GM21381 (cell line): ENCODE measurements at regions not wholly inside any gene's neighbourhood (a gene's known extent, or its start where the extent isn't known, plus 50 kb on each side); places are given as distances from the start of the nearest gene placed in this dataset.

ENCODE experiments used
- ATAC-seq: cut with Tn5 transposase; IDR thresholded peaks from one replicate; pipeline ENCODE4 v1.9.1; 2021; ENCODE audit warnings: mild to moderate bottlenecking, moderate library complexity; ENCODE audit not compliant: unreplicated experiment

DNA sequence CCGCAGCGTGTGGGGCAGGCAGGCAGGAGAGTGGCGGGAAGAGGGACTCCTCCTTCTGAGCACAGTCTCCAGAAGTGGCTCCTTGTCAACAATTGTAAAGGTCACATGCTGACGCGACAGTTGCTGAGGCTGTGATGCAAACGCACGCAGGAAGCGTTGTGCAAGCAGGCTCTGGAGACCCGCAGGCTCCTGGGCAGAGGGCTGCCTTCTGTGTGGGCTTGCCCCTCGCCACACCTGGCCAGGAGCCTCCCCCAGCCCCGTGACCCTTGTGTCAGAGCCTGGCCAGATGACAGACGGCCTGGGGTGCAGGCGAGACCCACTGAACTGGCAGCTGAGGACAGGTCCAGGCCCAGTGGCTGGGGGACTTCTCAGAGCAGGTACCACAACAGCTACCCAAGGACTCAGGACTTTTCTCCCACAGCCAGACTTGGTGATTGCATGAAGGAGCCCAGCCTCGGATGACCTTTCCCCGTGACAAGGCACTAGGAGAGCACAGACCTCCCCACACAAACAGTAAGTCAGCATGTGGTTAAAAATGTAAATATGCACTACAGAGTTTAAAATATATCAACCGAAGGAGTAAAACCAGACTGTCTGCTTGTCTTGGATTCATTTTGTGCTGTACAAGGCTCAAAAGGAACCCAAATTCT, 222.1 kb upstream of the RREB1 start:
- ATAC-seq: no peak

DNA sequence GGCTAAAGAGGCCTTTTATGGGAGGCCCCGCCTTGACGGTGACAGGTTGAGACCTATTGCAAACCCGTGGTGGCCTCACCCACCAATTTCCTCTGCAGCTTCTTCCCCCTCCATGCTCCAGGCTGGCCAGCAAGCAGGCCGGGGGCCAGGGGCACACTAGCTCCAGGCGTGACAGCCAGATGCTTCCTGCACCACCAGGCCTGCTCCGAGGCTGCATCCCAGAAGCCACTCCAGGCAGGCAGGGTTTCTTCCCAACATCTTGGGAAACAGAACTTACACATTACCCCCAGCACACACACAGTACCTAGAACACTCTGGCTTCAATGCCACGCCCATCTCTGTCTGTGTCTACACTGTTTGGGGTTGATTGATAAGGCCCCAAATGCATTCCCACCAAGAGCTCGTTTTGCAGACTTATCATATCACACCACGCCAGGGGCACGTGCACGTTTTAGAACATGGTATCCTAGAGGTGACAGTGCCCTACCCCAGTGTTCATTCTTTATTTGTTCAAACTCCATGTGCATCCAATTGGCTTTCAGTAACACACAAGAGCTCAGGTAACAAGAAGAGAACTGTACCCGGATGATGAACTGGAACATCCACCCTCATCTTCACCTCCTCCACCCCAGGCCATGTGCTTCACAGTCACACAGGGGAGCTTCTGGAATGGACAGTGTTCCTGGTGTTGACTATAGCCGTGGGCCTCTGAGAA, 221.4 kb upstream of the RREB1 start:
- ATAC-seq: no peak

DNA sequence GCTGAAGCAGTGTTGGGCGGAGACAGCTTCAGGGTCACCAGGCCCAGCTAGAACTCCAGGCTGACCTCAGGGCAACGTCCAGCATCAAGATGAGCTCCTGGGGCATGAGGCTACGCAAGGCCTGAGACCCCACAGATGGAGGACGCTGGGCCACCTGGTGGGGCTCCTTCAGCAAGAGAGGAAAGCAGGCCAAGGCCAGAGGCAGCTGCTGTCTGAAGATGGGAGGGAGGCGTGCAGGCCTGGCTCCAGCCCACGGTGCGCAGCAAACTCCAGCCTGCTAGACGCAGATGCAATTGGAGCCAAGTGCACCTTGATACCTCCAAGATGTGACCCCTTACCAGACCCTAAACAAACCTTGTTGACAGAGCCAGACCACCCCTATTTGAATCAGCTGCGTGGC, 220.9 kb upstream of the RREB1 start:
- no peak for ATAC-seq

DNA sequence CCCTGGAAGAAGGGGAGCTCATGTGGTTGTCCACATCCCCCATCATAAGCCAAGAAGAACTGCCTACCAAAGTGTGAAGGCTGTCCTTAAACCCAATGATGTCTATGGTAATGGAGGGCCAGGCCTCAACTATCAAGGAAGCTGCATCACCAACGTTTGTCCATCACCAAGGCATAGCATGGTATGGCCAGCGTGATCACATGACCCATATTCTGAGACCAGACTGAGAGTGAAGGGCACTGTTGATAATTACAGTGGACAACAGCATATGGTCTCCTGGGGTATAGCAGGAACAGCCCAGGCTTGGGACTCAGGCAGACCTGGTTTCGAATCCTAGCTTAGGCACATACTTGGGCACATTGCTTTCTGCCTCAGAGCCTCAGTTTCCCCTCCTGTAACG, 218.2 kb upstream of the RREB1 start:
- no peak for ATAC-seq

DNA sequence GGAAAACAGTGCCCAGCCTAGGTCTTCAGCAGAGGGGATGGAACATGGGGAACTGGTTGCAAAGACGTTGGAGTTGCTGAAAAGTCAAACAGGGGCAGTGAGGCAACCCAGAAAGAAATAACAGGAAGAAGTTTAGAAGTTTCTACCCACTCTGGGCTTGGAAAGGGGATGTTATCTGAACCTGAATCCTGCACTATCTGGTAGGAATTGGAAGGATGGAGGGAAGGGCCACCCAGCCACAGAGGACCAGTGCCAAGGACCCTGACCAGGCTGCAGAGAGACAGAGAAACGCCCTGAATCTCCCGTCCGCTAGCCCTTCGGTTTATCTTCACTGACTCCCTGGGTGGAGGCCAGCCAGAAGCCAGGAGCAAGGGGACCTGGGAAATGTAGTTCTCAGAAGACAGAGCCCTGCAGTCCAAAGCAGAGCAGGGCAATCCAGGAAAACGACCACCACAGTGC, 217.3 kb upstream of the RREB1 start:
- ATAC-seq: no peak

DNA sequence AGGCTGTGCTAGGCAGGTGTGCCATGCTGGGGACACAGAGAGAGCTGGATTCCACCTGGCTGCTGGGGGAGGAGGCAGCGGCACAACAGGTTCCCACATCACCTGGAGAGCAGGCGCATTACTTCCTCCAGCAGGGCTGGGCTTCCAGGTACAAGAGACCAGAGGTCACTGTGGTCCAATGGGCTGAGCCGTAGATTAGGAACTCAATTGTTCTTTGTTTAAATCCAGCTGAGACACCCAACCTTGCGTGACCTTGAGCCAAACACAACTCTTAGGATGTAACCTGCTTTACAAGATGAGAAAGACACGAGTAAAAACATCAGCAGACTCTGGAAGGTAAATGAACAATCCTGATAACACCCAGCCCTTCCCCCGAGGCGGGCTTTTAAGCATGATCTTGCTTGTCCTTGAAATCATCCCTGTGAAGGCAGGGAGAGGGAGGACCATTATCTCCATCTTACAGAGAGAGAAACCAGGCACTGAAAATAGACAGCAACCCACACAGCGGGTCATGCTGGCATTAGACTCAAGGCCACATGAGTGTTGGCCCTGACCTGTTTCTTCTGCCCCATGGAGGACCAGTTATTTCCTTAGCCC, 216.5 kb upstream of the RREB1 start:
- ATAC-seq: no peak

DNA sequence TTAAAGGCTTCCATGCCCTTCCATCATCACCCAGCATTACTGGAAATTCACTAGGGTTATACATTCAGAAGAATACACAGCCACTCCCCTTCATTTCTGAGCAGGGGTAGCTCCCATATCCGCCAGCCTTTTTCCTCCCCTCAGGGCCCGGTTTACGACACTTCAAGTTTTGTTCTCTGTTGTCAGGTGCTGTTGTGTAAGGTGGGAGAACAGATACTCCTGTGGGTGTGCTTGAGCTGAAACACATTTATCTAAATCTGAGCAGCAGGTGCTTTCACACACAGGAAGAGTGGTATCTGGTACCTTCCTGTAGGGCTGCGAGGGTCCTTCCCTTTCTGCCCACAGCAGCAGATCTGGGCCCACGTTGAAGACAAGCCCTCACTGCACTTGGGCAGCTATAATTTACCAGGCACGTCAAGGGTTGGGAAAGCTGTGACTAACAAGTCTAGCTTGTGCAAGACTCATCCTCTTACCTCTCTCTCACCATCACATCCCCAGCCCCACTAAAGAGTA, 215.8 kb upstream of the RREB1 start:
- no peak for ATAC-seq

DNA sequence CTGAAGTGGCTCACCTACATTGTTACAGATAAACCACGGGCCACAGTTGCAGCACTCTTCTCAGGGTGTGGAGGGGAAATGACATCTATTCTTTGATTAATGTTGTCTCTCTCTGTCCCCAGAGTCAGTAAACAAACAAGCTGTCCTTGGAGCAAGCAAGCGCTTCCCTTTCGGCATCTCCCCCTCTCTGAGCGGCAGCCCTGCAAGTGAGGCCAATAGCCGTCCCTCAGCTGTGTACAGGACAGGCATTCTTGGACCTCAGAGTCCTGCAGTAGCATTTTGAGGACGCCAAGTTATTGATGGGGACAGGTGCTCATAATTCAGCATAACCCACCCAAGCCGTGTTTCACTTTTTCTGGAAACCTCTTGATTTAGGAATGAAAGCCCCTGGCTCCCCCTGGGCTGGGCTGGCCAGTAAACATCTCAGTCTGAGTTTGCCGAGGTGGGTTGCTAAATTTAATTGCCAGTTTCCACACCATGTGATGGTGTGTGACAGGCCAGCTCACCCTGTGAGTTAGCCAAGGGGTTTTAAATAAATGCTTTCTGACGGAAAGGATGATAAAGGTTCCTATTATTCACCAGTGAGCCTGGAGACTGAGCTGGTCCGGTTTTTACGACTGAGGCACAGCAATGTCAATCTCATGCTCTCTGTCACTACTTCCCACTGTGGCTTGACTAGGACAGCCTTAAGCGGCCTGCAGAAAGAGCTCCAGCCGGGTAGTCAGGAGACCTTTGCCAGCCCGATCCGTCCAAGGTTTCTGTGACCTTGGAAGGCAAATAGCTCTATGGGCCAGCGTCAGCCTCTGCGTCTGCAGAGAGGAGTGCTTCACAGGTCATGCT, 214.8 kb upstream of the RREB1 start:
- ATAC-seq: no peak

DNA sequence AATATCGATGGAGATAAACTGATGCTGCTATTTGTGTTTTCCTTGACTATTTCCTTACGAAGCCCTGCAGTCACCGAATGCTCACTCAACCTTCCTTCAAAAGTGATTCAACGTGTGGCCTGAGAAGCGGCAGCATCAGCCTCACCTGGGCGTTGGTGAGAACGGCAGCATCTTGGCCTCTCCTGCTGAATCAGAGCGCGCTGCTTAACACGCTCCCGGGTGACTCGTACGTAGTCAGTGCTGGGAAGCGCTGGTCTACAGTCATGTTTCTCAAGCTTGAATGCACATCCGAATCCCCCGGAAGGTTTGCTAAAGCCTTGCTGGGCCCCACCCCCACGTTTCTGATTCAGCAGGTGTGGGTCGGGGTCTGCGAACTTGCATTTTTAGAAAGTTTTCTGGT, 214.1 kb upstream of the RREB1 start:
- no peak for ATAC-seq

DNA sequence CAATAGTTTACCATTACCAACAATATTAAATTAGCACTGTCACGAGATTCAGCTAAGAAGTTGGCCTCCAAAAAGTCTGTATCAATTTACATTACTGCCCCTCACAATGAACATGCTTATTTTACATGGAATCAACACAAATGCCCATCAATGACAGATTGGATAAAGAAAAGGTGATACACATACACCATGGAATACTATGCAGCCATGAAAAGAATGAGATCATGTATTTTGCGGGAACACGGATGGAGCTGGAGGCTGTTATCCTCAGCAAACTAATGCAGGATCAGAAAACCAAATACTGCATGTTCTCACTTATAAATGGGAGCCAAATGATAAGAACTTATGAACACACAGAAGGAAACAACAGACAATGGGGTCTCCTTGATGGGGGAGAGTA, 211.8 kb upstream of the RREB1 start:
- ATAC-seq: no peak

DNA sequence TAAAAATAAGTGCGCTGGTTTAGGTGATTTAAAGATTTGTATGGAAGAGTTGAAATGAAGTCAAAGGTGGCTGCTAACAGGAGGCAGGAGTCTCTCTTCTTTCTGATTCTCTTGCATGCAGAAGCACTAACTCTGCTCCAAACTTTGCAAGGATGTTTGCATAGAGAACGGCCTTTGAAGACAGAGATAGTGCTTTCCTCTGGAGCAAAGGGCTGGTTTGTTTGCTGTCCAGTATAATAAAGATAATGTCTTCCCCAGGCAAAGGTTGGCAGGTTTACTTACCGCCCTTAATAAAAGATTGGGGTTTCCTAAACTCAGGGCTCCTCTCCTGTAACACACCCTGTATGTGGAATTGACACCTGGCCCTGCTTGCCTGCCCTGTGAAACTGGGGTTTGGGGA, 210.6 kb upstream of the RREB1 start:
- ATAC-seq: no peak

DNA sequence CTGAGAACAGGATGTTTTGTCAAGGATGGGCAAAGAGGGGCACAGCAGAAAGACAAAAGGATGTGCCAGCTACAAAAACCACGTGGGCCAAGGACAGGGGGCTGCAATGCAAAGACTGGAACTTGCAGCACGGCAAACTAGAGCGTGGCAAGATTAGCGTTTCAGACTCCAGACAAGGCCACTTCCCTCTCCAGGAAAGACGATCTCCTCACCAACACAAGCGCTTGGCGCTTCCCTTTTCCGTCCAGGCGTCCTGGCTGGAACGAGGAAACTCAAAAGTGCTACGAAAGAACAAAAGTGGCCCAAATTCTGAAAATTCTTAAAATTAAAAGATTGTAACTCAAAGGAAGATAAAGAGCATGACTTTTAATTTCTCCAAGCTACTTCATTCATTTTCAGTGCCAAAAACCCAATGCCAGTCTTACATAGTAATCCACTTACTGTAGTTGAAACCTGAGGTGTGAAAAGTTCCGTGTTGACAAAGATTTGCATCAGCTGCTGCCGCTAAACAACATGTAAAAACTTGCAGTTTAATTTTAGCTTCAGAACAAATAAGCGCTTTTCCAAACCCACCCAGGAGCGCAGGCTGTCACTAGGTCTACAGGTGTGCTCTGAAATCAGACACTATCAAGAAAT, 207.1 kb upstream of the RREB1 start:
- no peak for ATAC-seq

DNA sequence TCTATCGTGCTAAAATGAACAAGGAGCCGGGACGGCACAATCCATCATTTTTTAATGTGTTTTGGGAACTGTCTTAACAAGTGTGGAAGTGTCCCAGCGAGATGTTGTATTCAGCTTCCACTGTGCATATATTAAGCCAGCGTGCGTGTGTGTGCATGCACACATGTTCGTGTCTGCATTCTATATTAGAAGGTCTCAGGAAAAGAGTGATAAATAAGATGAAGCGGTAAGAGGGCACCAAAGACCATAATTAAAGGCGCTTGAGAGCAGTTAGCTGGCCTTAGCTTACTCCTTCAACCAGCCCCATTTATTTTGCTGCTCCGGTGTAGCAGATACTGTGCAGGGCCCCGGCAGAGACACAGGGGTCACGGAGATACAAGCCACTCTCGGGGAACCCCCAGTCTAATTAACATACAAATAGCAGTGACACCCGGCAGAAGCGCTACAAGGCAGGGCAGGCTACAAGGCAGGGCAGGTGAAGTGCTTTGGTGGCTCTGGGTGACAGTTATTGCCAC, 206.5 kb upstream of the RREB1 start:
- no peak for ATAC-seq

DNA sequence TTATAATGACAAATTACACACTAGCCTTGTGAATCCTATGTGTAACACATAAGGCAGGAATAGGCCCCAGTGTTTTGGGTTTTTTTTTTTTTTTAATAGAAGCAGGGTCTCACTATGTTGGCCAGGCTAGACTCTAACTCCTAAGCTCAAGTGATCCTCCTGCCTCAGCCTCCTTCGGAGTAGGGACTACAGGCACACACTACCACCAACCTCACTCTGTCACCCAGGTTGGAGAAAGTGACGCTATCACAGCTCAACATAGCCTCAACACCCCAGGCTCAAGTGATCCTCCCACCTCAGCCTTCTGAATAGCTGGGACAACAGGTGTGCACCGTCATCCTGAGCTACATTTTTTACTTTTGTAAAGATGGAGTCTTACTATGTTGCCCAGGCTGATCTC, 205.8 kb upstream of the RREB1 start:
- ATAC-seq: no peak

DNA sequence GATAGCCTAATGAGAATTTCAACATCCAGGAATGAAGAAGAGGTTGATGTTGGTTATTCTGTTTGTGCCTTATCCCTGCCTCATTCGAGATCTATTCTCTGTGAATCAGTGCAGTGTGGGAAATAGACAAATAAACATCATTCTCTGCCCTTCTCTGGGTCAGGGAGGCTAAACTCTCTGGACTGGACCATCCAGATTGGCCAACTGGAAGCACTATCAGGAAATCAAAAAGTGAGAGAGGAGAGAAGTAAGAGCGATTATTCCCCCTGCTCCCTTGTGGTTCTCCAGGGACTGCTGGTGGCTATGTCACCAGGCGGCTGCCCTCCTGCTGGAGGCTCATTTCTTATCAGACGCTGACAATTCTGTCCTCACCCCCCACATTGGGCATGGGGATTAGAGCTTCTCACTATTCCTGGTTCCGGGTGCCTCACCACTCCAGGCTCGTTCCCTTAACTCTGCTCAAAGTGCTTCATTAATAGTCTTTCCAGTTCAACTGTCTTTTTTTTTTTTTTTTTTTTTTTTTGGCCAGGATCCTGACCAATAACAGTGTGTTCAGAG, 201.7 kb upstream of the RREB1 start:
- no peak for ATAC-seq

DNA sequence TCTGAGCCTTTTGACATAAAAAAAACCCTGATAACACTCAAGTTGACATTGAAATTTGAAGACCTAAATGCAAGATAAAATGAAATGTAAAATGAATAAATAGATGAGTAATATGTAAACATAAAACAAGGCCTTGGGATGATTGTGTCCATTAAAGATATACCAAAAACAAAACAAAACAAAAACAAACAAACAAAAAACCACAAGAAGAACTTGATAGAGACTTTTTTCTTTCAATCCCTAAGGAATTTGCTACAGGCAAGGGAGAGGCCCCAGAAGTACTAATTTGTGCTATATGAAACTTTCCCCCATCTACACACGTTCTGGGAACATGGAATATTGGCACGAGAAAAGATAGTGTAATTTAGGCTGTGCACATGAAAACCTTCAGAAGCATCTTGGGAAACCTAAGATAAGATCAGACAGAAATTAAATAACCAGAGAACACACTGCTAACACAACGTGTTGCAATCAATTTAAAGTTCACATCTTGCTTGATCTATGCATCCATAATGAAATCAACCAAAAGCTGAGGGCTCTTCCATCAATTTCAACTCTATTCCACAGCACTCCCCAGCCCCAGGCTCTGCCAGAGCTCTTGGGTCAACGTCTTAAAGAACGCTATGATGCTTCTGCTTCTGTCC, 201.1 kb upstream of the RREB1 start:
- ATAC-seq: no peak

DNA sequence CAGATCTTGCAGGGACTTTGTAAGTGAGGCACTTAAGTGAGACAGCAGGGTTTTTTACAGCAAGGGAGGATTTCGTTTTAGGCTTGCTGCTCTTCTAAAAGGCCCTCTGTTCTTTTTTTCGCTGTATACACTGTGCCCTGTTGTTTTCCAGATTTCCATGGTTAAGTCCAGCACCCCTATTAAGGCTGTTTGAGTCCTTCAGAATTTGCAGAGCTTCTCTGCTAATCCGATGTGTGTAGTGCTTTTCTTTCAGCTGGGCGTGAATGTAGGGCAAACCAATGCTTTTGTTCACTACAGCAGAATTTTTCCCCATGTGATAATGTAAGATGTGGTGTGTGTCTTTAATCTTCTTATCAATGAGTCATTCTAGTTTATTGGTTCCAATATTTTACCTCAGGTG, 200.5 kb upstream of the RREB1 start:
- ATAC-seq: no peak

DNA sequence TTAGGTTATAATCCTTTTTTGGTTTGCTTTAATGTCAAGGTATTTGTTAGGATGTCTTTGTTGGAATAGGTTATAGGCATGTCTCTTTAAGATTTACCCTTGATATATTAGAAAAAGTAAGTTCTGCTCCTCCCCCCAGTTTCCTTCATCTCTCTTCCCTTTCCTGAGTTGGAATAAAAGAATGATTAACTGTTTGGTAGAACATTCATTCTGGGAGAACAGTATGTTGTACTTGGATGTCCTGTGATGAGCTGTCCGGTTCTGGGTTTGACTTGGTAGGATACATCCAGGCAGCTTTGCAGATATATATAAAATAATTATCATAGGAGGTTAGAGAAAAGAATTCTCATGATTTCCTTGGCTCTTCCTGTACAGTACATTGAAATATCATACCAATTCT, 199.6 kb upstream of the RREB1 start:
- ATAC-seq: no peak

DNA sequence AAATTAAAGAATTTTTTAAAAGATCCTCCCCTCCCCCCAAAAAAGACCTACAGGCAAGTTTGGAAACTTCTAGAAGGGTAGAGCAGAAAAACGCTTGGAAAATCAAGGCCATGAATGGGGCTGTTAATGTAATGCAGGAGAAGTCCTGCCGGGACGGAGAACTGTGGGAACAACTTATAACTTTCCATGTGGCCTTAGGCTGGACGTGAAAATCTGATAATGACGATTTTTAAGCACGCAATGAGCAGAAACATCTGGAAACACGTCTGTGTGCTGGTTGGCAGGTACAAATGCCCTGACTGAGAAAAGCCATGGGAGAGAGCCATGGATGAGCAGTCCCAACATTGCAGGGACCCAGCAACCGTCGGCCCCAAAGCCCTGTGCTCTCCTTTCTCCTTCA, 198.7 kb upstream of the RREB1 start:
- ATAC-seq: no peak
